HG03460 (cell line): ENCODE measurements at regions not wholly inside any gene's neighbourhood (a gene's known extent, or its start where the extent isn't known, plus 50 kb on each side); places are given as distances from the start of the nearest gene placed in this dataset.

ENCODE experiments used
- ATAC-seq: cut with Tn5 transposase; IDR thresholded peaks from one replicate; pipeline ENCODE4 v1.9.1; 2021; ENCODE audit not compliant: unreplicated experiment

- ATAC-seq = no peak
These were observed 54.1 kb upstream of the PIK3C2G start for GRCh38 chr12:18207266-18207665.

- ATAC-seq = no peak
These were observed 55.1 kb upstream of the PIK3C2G start for GRCh38 chr12:18206198-18206597.

GRCh38 chr12:18204053-18204452, 57.3 kb upstream of the PIK3C2G start:
- ATAC-seq = no peak

GRCh38 chr12:18192119-18192518, 69.2 kb upstream of the PIK3C2G start:
- ATAC-seq = no peak

- no peak for ATAC-seq
These were observed 78.2 kb upstream of the PIK3C2G start for GRCh38 chr12:18183141-18183540.

- no peak for ATAC-seq
These were observed 81.6 kb upstream of the RERGL start for GRCh38 chr12:18171571-18171970.

- no peak for ATAC-seq
These were observed 78.0 kb upstream of the RERGL start for GRCh38 chr12:18168016-18168415.

GRCh38 chr12:18165889-18166288, 75.9 kb upstream of the RERGL start:
- ATAC-seq = peak; percentile 30

GRCh38 chr12:18165422-18165871, 75.5 kb upstream of the RERGL start:
- ATAC-seq = peak; percentile 98

- no peak for ATAC-seq
These were observed 70.9 kb upstream of the RERGL start for GRCh38 chr12:18160901-18161300.

GRCh38 chr12:18158774-18159557, 69.0 kb upstream of the RERGL start:
- no peak for ATAC-seq

GRCh38 chr12:18153826-18154225, 63.8 kb upstream of the RERGL start:
- ATAC-seq = no peak

- ATAC-seq = no peak
These were observed 61.0 kb upstream of the RERGL start for GRCh38 chr12:18151036-18151435.

- no peak for ATAC-seq
These were observed 59.0 kb upstream of the RERGL start for GRCh38 chr12:18148961-18149360.

GRCh38 chr12:18146363-18146762, 56.4 kb upstream of the RERGL start:
- no peak for ATAC-seq

- no peak for ATAC-seq
These were observed 55.9 kb upstream of the RERGL start for GRCh38 chr12:18145924-18146323.

GRCh38 chr12:18141048-18141982, 51.3 kb upstream of the RERGL start:
- ATAC-seq = no peak

- no peak for ATAC-seq
These were observed 50.1 kb upstream of the RERGL start for GRCh38 chr12:18139989-18140596.
